ENCODE measurements at regions not wholly inside any gene's neighbourhood (a gene's known extent, or its start where the extent isn't known, plus 50 kb on each side); places are given as distances from the start of the nearest gene placed in this dataset.
"Not testable (repeated sequence)": the region's sequence is repeated elsewhere in the genome, so short reads cannot be mapped to it uniquely, and the experiment has no call there.

DNA sequence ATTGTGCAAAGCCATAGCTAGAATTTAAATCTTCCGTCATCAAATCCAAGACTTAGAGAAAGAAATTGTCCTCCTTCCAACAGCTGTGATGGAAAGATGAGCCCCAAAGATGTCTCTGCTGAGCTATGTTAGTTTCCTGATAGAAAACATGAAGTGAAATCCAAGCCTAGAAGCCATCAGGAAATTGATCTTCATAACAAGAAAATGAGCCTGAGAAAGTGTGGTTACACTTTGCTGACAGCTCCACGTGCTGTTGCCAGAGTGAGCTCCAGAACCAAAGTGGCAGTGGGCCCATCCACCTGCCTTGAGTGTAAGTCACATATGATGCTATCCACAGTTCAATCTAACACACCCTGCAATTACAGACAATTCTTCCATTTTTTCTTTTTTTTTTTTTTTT, 58.0 kb upstream of the UBASH3B start:
- TF ChIP-seq CTCF (IDR thresholded peaks at IDR 0.05), result no peak
- Histone ChIP-seq H3K9me3 (no peaks in the 10 kb centered on the region), H3K27me3 (peaks cover 34% of the 10 kb centered on the region), H3K27ac (no peak overlapping the region), H3K4me3 (ENCODE audit: low read depth in 1 of 2, low read length in 1 of 2) (no peak overlapping the region), H3K36me3 (no peaks in the 10 kb centered on the region), H3K4me1 (ENCODE audit: control insufficient read depth in 1 of 2, insufficient read depth in 1 of 2, low read depth in 1 of 2, low read length in 1 of 2) (no peaks in the 10 kb centered on the region)

DNA sequence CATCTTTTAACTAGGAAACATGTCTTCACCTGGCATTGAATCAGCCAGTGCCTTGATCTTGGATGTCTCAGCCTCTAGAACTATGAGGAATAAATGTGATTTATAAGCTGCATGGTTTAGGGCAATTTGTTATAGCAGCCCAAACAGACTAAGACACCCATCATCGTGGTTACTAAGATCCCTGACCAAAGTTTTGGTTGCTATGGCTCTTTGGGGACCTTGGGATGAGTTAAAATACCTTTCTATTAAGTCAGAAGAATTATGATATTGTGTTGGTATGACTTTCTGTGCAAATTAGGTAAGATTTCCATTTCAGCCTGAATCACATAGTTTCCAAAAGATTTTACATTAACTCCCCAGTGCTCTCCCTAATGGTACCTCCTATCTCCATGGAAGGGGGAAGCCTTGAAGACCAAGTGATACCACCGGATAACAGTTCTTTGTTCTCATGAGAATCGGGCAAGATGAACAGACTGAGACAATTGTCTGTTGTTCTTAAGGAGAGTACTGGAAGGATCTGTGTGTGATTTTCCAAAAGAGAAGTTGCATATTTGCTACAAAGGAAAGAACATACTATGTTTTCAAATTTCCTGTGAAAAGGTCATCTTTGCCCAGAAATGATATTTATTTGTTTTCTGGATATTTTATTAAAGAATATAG, 60.4 kb upstream of the UBASH3B start:
- Histone ChIP-seq H3K4me1 (ENCODE audit: control insufficient read depth in 1 of 2, insufficient read depth in 1 of 2, low read depth in 1 of 2, low read length in 1 of 2) (no peaks in the 10 kb centered on the region), H3K27me3 (peaks cover 41% of the 10 kb centered on the region), H3K9me3 (no peaks in the 10 kb centered on the region), H3K36me3 (no peaks in the 10 kb centered on the region), H3K4me3 (ENCODE audit: low read depth in 1 of 2, low read length in 1 of 2) (no peak overlapping the region), H3K27ac (no peak overlapping the region)
- TF ChIP-seq CTCF (IDR thresholded peaks at IDR 0.05), result no peak

GRCh38 chr11:122593473-122594420, 61.8 kb upstream of the UBASH3B start:
- peaks cover 35% of the 10 kb centered on the region for H3K27me3 ChIP-seq
- no peak for TF ChIP-seq CTCF (IDR thresholded peaks at IDR 0.05)

GRCh38 chr11:122592641-122593040, 62.9 kb upstream of the UBASH3B start:
- TF ChIP-seq CTCF (IDR thresholded peaks at IDR 0.05), result no peak
- H3K27ac ChIP-seq, result no peak overlapping the region
- H3K4me1 ChIP-seq (ENCODE audit: control insufficient read depth in 1 of 2, insufficient read depth in 1 of 2, low read depth in 1 of 2, low read length in 1 of 2), result no peaks in the 10 kb centered on the region
- H3K4me3 ChIP-seq (ENCODE audit: low read depth in 1 of 2, low read length in 1 of 2), result no peak overlapping the region
- no peaks in the 10 kb centered on the region for H3K36me3 ChIP-seq
- H3K27me3 ChIP-seq, result peaks cover 35% of the 10 kb centered on the region
- H3K9me3 ChIP-seq, result no peaks in the 10 kb centered on the region

More at GRCh38 chr11:122593473-122594420, 61.8 kb upstream of the UBASH3B start:
- Histone ChIP-seq H3K36me3 (no peaks in the 10 kb centered on the region), H3K27ac (no peak overlapping the region), H3K9me3 (no peaks in the 10 kb centered on the region), H3K4me1 (ENCODE audit: control insufficient read depth in 1 of 2, insufficient read depth in 1 of 2, low read depth in 1 of 2, low read length in 1 of 2) (no peaks in the 10 kb centered on the region), H3K4me3 (ENCODE audit: low read depth in 1 of 2, low read length in 1 of 2) (no peak overlapping the region)

- Histone ChIP-seq H3K4me1 (ENCODE audit: control insufficient read depth in 1 of 2, insufficient read depth in 1 of 2, low read depth in 1 of 2, low read length in 1 of 2) (peaks cover 6 to 8% of the 10 kb centered on the region in 2 experiments), H3K27ac (no peak overlapping the region), H3K27me3 (no peaks in the 10 kb centered on the region), H3K36me3 (no peaks in the 10 kb centered on the region), H3K4me3 (ENCODE audit: low read depth in 1 of 2, low read length in 1 of 2) (no peak overlapping the region), H3K9me3 (no peaks in the 10 kb centered on the region)
- no peak for TF ChIP-seq CTCF (IDR thresholded peaks at IDR 0.05)
Observed at GRCh38 chr11:122584670-122585069, 70.9 kb upstream of the UBASH3B start.

GRCh38 chr11:122580071-122580470, 75.5 kb upstream of the UBASH3B start:
- H3K4me3 ChIP-seq (ENCODE audit: low read depth in 1 of 2, low read length in 1 of 2); H3K4me1 ChIP-seq (ENCODE audit: control insufficient read depth in 1 of 2, insufficient read depth in 1 of 2, low read depth in 1 of 2, low read length in 1 of 2); H3K9me3 ChIP-seq; H3K27me3 ChIP-seq; H3K27ac ChIP-seq; H3K36me3 ChIP-seq: not testable (repeated sequence)

Measured in neutrophil (primary cell).